HUES6 (cell line): ENCODE measurements at regions not wholly inside any gene's neighbourhood (a gene's known extent, or its start where the extent isn't known, plus 50 kb on each side); places are given as distances from the start of the nearest gene placed in this dataset.
"Not testable (repeated sequence)": the region's sequence is repeated elsewhere in the genome, so short reads cannot be mapped to it uniquely, and the experiment has no call there.

Experiments
- H3K27ac ChIP-seq: 2 replicates; pipeline ENCODE4 v1.7.0; 2013; ENCODE audit warnings: low read depth, mild to moderate bottlenecking, low read length, inconsistent platforms
- H3K27me3 ChIP-seq: 2 replicates; pipeline ENCODE4 v1.6.1; 2013; ENCODE audit warnings: low read length; ENCODE audit not compliant: control insufficient read depth, insufficient read depth
- H3K36me3 ChIP-seq: 2 replicates; pipeline ENCODE4 v1.6.1; 2013; ENCODE audit warnings: low read length; ENCODE audit not compliant: control insufficient read depth, insufficient read depth
- H3K4me1 ChIP-seq: 2 replicates; pipeline ENCODE4 v1.6.1; 2013; ENCODE audit warnings: low read length; ENCODE audit not compliant: control insufficient read depth, insufficient read depth
- H3K4me3 ChIP-seq: 2 replicates; pipeline ENCODE4 v1.5.1; 2013; ENCODE audit warnings: low read depth, low read length
- H3K9ac ChIP-seq: one replicate; pipeline ENCODE4 v1.6.1; 2013; ENCODE audit warnings: mild to moderate bottlenecking, low read length
- H3K9me3 ChIP-seq: 2 replicates; pipeline ENCODE4 v1.6.1; 2013; ENCODE audit warnings: low read depth, low read length; ENCODE audit not compliant: control insufficient read depth, insufficient read depth

DNA sequence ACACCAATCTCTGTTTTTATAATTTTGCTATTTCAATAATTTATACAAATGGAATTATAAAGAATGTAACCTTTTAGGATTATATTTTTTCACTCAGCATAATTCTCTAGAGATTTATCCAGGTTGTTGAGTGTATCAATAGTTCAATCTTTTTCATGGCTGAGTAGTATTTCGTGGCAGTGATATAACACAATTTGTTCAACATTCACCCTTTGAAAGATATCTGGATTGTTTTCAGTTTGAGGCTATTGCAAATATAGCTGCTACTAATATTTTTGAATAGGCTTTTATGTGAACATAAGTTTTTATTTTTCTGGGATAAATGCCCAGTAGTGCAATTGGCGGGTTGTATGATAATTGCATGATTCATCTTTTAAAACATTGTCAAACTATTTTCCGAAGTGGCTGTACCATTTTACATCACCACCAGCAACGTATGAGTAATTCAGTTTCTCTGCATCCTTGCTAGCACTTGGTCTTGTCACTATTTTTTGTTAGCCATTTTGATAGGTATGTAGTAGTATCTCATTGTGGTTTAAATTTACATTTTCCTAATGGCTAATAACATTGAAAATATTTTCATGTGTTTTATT lies 55.6 kb upstream of the ABCD3 start:
- Histone ChIP-seq H3K9me3 (peaks cover 4% of the 10 kb centered on the region; the same call in 1 of the 2 replicates), H3K9ac (no peak overlapping the region), H3K4me3 (no peak overlapping the region), H3K4me1 (no peaks in the 10 kb centered on the region), H3K27ac (no peak overlapping the region), H3K36me3 (no peaks in the 10 kb centered on the region), H3K27me3 (no peaks in the 10 kb centered on the region)

GRCh38 chr1:94358630-94359599 lies 59.3 kb upstream of the ABCD3 start:
- no peak overlapping the region for H3K27ac ChIP-seq
- H3K4me1 ChIP-seq: 0 out of 2 replicates have a peak, but pooled peaks cover 4% of the 10 kb centered on the region
- H3K36me3 ChIP-seq: no peaks in the 10 kb centered on the region
- no peak overlapping the region for H3K4me3 ChIP-seq
- H3K9ac ChIP-seq: no peak overlapping the region
- peaks cover 4% of the 10 kb centered on the region; the same call in 1 of the 2 replicates for H3K9me3 ChIP-seq
- H3K27me3 ChIP-seq: no peaks in the 10 kb centered on the region

GRCh38 chr1:94357661-94358060 lies 60.5 kb upstream of the ABCD3 start:
- Histone ChIP-seq H3K4me3 (no peak overlapping the region), H3K27ac (no peak overlapping the region), H3K4me1 (0 out of 2 replicates have a peak, but pooled peaks cover 4% of the 10 kb centered on the region), H3K9me3 (peaks cover 4% of the 10 kb centered on the region; the same call in 1 of the 2 replicates), H3K27me3 (no peaks in the 10 kb centered on the region), H3K9ac (no peak overlapping the region), H3K36me3 (no peaks in the 10 kb centered on the region)

- Histone ChIP-seq H3K4me1 (0 out of 2 replicates have a peak, but pooled peaks cover 4% of the 10 kb centered on the region), H3K36me3 (no peaks in the 10 kb centered on the region), H3K9ac (no peak overlapping the region)
Observed at GRCh38 chr1:94355485-94355980, 62.7 kb upstream of the ABCD3 start.

DNA sequence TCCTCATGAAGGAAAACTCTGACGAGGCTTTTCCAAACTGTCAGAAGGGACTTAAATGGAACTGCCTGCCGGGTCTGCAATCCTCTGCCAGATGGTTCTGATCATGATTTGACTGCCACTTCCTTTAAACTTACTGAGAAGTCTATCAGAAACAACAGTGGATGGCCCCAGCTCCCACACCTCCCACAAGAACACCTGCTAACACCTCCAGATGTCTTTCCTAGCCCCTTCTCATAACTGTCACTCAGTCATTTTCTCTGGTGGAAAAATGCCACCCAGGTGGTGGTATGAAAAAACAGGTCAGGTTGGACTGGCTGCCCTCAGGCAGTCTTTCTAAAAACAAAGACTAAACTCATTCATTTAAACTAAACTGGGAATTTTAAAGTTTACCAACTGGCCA lies 66.7 kb upstream of the ABCD3 start:
- H3K4me3 ChIP-seq: no peak overlapping the region
- no peaks in the 10 kb centered on the region for H3K36me3 ChIP-seq
- H3K9me3 ChIP-seq: no peaks in the 10 kb centered on the region
- H3K9ac ChIP-seq: no peak overlapping the region
- 0 out of 2 replicates have a peak, but pooled peaks cover 4% of the 10 kb centered on the region for H3K4me1 ChIP-seq
- H3K27me3 ChIP-seq: no peaks in the 10 kb centered on the region
- H3K27ac ChIP-seq: no peak overlapping the region

More at GRCh38 chr1:94355485-94355980, 62.7 kb upstream of the ABCD3 start:
- Histone ChIP-seq H3K27me3 (no peaks in the 10 kb centered on the region), H3K27ac (no peak overlapping the region), H3K9me3 (no peaks in the 10 kb centered on the region), H3K4me3 (no peak overlapping the region)

- Histone ChIP-seq H3K9ac (no peak overlapping the region), H3K9me3 (no peaks in the 10 kb centered on the region), H3K27ac (no peak overlapping the region), H3K4me3 (no peak overlapping the region), H3K27me3 (no peaks in the 10 kb centered on the region), H3K4me1 (0 out of 2 replicates have a peak, but pooled peaks cover 2% of the 10 kb centered on the region), H3K36me3 (no peaks in the 10 kb centered on the region)
Observed at GRCh38 chr1:94350350-94350924, 67.8 kb upstream of the ABCD3 start.

DNA sequence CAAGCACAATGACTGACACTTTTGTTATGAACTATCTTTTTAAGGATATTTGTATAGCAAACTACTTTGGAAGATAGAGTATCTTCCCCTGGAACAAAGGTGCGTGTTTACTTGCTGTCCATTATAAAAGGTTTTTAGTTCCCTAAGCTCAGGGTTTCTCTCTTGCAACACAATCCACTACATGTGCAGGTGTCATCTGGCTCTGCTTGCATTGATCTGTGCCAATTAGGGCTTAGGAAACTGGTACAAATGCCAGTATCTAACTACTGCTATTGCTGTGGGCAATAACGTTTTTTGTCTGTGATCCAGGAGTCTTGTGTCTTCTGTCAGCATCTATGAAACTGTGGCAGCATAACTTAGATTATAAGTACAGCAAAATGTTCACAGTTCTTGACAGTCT lies 68.3 kb upstream of the ABCD3 start:
- no peaks in the 10 kb centered on the region for H3K4me1 ChIP-seq
- no peaks in the 10 kb centered on the region for H3K36me3 ChIP-seq
- no peak overlapping the region for H3K27ac ChIP-seq
- no peaks in the 10 kb centered on the region for H3K9me3 ChIP-seq
- H3K27me3 ChIP-seq: no peaks in the 10 kb centered on the region
- no peak overlapping the region for H3K4me3 ChIP-seq
- H3K9ac ChIP-seq: no peak overlapping the region

GRCh38 chr1:94348386-94348785 lies 69.8 kb upstream of the ABCD3 start:
- H3K9me3 ChIP-seq, H3K36me3 ChIP-seq, H3K27ac ChIP-seq: not testable (repeated sequence)

GRCh38 chr1:94345148-94345721 lies 73.0 kb upstream of the ABCD3 start:
- Histone ChIP-seq H3K27me3 (no peaks in the 10 kb centered on the region), H3K9ac (no peak overlapping the region), H3K4me1 (no peaks in the 10 kb centered on the region), H3K4me3 (no peak overlapping the region), H3K27ac (no peak overlapping the region), H3K36me3 (no peaks in the 10 kb centered on the region), H3K9me3 (no peaks in the 10 kb centered on the region)

More at GRCh38 chr1:94348386-94348785, 69.8 kb upstream of the ABCD3 start:
- H3K4me1 ChIP-seq, H3K27me3 ChIP-seq, H3K9ac ChIP-seq, H3K4me3 ChIP-seq: not testable (repeated sequence)

DNA sequence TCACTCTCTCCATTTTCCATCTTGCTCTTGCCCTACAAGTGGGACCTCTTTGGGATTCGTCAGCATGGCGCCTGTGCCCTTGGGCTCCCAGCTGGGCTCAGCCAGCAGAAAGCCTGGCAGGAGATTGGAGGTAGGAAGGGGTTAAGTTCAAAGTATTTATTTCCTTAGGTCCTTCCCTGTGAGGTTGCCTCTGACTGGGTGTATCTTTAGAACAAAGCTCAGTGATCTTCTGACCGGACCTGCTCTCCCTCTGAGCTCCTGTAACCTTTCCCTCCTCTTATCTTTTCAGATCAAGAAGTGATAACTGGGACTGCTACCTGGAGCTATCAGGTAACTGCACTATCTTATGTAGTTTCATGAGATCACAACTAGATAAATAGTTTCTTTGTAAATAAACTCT lies 75.8 kb upstream of the ABCD3 start:
- H3K27ac ChIP-seq: no peak overlapping the region

More for the DNA sequence above, 75.8 kb upstream of the ABCD3 start:
- Histone ChIP-seq H3K27me3 (no peaks in the 10 kb centered on the region), H3K4me3 (no peak overlapping the region), H3K4me1 (no peaks in the 10 kb centered on the region), H3K9ac (no peak overlapping the region), H3K36me3 (no peaks in the 10 kb centered on the region), H3K9me3 (no peaks in the 10 kb centered on the region)
